Stimulated activated CD4-positive, alpha-beta T cell treated with anti-CD3 and anti-CD28 coated beads, Interleukin-12 subunit alpha, Interleukin-12 subunit beta, amount 100 ng/mL, for 4 hours (primary cell): ENCODE measurements at regions not wholly inside any gene's neighbourhood (a gene's known extent, or its start where the extent isn't known, plus 50 kb on each side); places are given as distances from the start of the nearest gene placed in this dataset.

ENCODE experiments used
- DNase-seq: peaks from one replicate; pipeline ENCODE4 v3.0.0-alpha.2; 2020

- no peak for DNase-seq
Measured at GRCh38 chr11:104582431-104582830, 315.8 kb downstream of the CASP12 start.

DNA sequence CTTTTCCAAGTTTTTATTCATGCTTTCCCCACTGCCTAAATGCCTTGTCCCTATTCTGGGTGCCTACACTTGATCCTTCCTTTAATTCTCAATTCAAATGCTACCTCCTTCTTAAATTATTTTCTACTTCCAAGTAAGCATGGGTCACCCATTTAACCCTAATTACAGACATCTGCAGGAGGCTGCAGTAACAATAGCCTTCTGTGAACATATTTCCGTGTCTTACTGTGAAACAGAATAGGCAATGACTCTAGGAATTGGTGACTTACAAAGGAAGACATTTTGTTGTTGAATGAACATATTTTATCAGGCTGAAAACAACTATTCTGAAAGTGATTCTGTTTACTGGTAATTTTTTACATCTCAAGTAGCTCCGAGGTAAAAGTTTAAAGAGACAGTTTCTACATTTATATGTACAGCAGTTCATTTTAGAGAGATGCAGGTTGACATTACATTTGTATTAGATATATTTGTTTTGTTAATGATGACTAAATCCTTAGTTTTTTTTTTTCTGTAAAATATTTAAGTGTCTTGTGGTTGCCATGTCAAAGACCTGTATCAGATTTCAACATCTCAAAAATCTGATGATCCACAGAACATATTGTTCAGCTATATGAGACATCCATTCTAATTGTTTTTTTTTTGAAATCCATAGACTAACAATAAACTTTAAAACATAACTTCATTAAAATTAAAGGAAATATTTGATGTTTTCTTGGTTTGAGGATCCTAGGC, 316.8 kb downstream of the CASP12 start:
- DNase-seq = no peak

- DNase-seq = no peak
Measured at GRCh38 chr11:104573441-104573990, 324.7 kb downstream of the CASP12 start.

GRCh38 chr11:104572279-104572678, 326.0 kb downstream of the CASP12 start:
- no peak for DNase-seq

- no peak for DNase-seq
Measured at GRCh38 chr11:104570078-104570701, 328.1 kb downstream of the CASP12 start.

DNA sequence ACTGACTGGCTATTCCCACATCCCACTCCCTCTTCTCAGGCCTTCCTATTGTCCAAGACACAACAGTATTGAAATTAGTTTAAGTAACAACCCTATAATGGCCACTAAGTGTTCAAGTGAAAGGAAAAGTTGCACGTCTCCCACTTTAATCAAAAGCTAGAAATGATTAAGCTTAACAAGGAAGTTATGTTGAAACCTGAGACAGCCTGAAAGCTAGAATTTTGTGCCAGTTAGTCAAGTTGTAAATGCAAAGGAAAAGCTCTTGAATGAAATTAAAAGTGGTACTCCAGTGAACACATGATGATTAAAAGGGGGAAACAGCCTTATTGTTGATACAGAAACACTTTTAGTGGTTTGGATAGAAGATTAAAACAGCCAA, 332.7 kb downstream of the CASP12 start:
- DNase-seq = no peak

DNA sequence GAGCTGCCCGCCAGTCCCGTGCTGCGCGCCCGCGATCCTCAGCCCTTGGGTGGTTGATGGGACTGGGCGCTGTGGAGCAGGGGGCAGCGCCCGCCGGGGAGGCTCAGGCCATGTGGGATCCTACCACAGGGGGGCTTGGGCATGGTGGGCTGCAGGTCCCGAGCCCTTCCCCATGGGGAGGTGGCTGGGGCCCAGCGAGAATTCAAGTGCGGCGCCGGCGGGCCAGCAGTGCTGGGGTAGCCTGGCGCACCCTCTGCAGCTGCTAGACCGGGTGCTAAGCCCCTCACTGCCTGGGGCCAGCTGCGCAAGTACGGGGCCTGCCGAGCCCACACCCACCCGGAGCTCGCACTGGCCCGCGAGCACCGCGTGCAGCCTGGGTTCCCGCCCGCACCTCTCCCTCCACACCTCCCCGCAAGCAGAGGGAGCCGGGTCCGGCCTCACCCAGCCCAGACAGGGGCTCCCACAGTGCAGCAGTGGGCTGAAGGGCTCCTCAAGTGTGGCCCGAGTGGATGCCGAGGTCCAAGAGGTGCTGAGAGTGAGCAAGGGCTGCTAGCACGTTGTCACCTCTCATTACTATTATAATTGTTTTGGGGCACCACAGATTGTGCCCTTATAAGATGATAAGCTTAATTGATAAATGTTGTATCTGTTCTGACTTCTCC, 333.2 kb downstream of the CASP12 start:
- no peak for DNase-seq

DNA sequence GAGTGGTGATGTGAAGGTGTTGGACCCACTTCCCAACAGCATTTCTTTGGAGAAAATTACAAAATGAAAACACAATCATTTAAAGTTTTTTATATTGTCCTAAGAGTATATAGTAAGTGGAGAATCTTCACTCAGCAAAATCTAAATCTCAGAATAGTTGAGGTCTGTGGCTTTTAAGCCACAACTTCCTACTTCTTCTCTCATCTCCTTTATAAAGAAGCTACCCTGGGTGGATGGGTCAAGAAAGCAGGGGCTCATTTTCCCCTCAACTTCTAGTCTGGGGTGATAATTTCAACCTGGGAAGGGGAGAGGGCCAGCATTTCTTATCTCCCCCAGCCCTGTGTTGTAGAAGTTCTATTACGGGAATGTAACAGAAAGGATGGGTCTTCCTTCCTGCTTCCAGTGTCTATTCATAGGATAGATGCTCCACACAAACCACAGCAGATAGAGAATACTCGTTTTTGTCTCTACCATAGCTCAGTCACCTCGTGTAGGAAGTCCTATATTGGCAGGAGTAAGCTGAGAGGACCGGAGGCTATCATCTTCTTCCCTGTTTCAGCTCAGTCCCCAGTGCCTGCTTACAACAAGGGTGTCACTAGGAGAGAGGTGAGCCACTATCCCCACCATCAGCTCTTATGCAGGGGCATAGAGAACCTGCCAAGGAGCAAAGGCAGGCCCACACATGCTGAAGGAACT, 341.5 kb downstream of the CASP12 start:
- no peak for DNase-seq

- no peak for DNase-seq
Measured at GRCh38 chr11:104549019-104549418, 349.2 kb downstream of the CASP12 start.

DNA sequence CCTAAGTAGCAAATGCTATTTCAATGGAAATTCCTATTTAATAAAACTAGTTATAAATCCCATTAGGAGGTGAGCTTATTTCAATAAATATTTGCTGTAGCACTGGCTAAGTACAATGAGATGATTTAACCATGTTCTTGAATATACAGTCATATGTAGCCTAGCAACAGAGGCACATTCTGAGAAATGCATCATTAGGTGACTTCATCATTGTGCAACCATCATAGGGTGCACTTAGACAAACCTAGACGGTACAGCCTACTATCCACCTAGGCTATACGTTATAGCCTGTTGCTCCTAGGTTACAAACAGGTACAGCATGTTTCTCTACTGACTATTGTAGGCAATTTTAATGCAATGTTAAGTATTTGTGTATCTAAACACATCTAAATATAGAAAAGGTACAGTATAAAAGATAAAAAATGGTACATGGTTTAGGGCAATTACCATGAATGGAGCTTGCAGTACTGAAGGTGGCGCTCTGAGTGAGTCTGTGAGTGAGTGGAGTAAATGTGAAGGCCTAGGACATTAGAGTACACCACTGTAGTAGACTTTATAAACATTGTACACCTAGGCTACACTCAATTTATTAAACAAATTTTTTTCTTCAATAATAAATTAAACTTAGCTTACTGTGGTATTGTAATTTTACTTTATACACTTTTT, 350.1 kb downstream of the CASP12 start:
- DNase-seq = no peak

DNA sequence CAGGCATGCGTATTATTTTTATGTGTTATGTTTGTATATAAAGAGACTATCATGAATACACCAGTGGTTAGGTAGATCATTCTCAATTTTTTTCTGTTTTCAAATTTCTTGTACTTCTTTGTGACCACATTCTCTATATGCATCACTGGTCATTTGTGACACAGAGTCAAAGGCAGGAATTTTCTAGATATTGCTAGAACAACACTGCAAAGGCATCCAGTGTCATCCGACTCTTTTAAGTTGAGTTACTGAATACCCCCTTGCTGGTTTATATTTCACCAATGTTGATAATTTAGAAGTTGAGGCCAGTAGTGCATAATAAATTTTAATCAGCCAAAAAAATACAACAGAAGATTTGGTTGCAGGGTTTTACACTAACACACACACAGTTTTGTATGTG, 351.8 kb downstream of the CASP12 start:
- DNase-seq = no peak

- DNase-seq = no peak
Measured at GRCh38 chr11:104541701-104542100, 356.6 kb downstream of the CASP12 start.

- DNase-seq = no peak
Measured at GRCh38 chr11:104538313-104538712, 359.9 kb downstream of the CASP12 start.

DNA sequence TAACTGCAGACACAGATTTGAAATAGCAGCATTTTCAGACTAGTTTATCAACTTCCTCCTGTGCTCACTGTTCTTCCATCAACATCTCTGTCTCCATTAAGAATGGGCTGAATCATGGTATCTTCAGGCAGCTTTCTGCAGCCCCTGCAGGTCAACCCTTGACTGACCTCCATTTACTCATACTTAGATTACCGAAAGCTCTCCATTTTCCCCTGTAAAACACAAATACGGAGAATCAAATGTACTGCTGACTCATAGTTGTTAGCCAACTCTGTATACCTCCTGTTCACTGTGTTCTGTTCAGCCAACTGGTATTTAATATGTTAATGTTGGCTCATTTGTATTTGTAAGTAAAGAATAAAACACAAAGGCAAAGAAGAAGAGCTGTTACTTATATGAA, 364.0 kb downstream of the CASP12 start:
- no peak for DNase-seq

DNA sequence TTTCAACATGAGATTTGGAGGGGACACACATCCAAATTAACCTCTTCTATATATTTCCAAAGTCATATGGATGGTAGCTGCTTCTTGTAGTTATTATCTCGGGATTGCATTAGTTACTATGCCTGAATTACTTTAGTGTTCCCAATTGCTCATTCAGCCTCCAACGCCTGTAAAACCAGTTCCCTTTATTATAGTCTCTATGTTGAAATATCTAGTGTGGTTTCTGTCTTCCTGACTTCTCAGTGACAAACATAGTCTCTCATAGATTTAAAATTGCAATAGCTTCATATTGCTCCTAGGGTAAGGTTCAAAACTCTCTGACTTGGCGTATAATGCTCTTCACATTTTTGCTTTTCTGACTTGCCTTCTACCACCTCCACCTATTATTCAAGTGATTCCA, 366.4 kb downstream of the CASP12 start:
- no peak for DNase-seq

DNA sequence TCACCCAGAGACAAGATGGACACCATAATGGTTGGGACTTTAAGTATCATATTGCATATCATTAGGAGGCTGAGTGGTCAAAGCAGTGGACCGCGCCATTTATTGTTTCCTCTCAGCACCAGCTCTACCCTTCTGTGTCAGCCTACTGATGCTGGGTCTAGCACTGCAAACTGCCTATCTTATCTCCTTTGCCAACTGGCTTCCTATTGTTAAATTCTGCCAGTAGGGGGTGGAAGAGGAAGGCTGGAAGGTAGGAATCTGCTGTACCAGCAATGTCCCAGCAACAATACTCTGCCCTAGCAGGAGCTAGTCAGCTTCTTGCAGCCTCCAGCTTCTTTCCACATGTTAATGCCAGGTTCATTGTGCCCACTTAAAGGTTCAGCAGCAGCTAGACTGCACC, 367.1 kb upstream of the PDGFD start:
- DNase-seq = no peak

DNA sequence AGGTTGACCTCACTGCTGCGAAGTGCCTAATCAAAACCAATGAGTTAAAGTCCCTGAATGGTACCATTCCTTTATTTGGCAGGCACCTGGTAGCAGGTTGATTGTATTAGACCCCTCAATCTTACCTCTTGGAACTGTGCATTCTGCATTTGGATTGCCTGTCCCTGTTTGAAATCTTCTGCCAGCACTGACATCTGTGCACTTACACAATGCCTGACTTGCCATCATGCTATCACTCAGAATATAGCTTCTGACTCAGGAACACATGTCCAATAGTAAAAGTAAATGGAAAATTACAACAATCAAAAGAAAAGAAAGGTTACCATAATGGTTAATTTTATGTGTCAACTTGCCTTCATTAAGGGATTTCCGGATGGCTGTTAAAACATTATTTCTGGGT, 366.0 kb upstream of the PDGFD start:
- no peak for DNase-seq

DNA sequence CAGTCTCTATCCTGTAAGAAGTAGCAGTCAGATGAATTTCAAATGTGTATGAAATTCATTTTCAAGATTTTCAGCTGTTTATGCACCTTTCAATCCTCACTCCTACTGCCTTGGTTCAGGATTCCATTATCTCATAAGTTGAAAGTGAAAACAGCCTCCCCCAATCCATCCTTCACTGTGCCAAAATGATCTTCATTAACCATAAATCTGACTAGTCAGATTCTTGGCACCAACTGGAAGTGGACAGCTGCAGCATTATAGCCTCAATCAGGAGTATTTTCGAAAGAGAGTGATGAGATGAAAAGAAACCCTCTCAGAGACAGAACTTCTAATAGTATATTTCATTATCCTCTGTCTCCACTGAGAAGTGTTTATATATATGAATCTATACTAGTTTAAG, 365.3 kb upstream of the PDGFD start:
- DNase-seq = no peak

GRCh38 chr11:104526006-104526405, 362.1 kb upstream of the PDGFD start:
- DNase-seq = no peak

GRCh38 chr11:104525416-104525815, 361.5 kb upstream of the PDGFD start:
- DNase-seq = no peak

DNA sequence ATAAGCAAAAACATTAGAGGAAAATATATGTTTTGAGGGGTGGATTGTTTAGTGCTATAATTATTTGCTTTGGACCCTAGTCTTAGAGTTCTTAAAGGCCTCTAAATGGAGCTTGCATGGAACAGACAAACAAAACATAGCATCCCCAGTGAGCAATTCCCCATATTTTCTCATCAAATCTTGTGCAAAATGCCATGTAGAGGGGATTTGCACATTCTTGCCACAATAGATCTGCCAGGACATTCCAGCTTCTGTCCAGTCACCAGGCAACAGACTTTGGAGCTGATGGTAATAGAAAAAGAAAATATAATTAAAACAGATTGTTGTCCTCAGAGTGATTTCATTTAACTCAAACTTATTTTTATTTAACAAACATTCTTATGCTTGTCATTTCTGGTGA, 360.3 kb upstream of the PDGFD start:
- DNase-seq = no peak

GRCh38 chr11:104523611-104524010, 359.7 kb upstream of the PDGFD start:
- no peak for DNase-seq

DNA sequence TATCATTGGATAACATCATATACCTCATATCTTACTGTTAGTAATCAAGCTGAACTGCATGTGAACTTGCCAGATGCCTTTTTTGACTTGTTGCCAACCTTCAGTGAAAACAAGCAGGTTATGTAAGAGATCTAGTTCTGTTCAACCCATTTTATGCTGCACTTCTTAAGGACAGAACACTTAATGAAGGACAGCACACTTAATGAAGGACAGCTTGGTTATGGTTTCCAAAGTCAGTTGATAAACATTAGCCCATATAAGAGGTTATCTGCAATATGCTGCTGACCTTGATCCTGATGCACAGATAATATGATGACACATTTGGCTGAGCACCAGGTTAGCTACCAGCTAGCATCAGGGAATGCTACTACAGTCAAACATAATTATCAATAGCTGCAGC, 358.7 kb upstream of the PDGFD start:
- no peak for DNase-seq
